LoVo (cell line): ENCODE measurements at regions not wholly inside any gene's neighbourhood (a gene's known extent, or its start where the extent isn't known, plus 50 kb on each side); places are given as distances from the start of the nearest gene placed in this dataset.

ENCODE experiments used
- DNase-seq: peaks from one replicate; pipeline ENCODE4 v3.0.0-alpha.2; 2016; ENCODE audit warnings: low spot score

GRCh38 chr2:145503511-145503910 lies 983.6 kb upstream of the ZEB2 start:
- DNase-seq = no peak

GRCh38 chr2:145501920-145502319 lies 982.0 kb upstream of the ZEB2 start:
- DNase-seq = no peak

- DNase-seq = no peak
Measured at GRCh38 chr2:145495590-145495989, 975.7 kb upstream of the ZEB2 start.

- DNase-seq = no peak
Measured at GRCh38 chr2:145494441-145494840, 974.5 kb upstream of the ZEB2 start.

GRCh38 chr2:145488571-145488970 lies 968.7 kb upstream of the ZEB2 start:
- DNase-seq = no peak

- peak; percentile 55 for DNase-seq
Measured at GRCh38 chr2:145484448-145485097, 964.7 kb upstream of the ZEB2 start.

- no peak for DNase-seq
Measured at GRCh38 chr2:145483854-145484253, 963.9 kb upstream of the ZEB2 start.

- DNase-seq = no peak
Measured at GRCh38 chr2:145481334-145481922, 961.5 kb upstream of the ZEB2 start.

- DNase-seq = no peak
Measured at GRCh38 chr2:145464866-145465265, 944.9 kb upstream of the ZEB2 start.

GRCh38 chr2:145460112-145460511 lies 940.2 kb upstream of the ZEB2 start:
- DNase-seq = no peak

- no peak for DNase-seq
Measured at GRCh38 chr2:145431181-145431951, 911.4 kb upstream of the ZEB2 start.

GRCh38 chr2:145423809-145424208 lies 903.9 kb upstream of the ZEB2 start:
- no peak for DNase-seq

- no peak for DNase-seq
Measured at GRCh38 chr2:145422576-145422975, 902.7 kb upstream of the ZEB2 start.

- DNase-seq = no peak
Measured at GRCh38 chr2:145421841-145422240, 901.9 kb upstream of the ZEB2 start.

- no peak for DNase-seq
Measured at GRCh38 chr2:145416640-145417039, 896.7 kb upstream of the ZEB2 start.

GRCh38 chr2:145415151-145415550 lies 895.2 kb upstream of the ZEB2 start:
- DNase-seq = no peak

- DNase-seq = no peak
Measured at GRCh38 chr2:145413261-145414030, 893.5 kb upstream of the ZEB2 start.

GRCh38 chr2:145412155-145412554 lies 892.2 kb upstream of the ZEB2 start:
- no peak for DNase-seq

GRCh38 chr2:145411493-145411892 lies 891.6 kb upstream of the ZEB2 start:
- DNase-seq = no peak

- DNase-seq = no peak
Measured at GRCh38 chr2:145410086-145410485, 890.2 kb upstream of the ZEB2 start.

- DNase-seq = no peak
Measured at GRCh38 chr2:145408980-145409379, 889.1 kb upstream of the ZEB2 start.

- no peak for DNase-seq
Measured at GRCh38 chr2:145404690-145405089, 884.8 kb upstream of the ZEB2 start.
